Chondrocyte (in vitro differentiated cells): ENCODE measurements at regions not wholly inside any gene's neighbourhood (a gene's known extent, or its start where the extent isn't known, plus 50 kb on each side); places are given as distances from the start of the nearest gene placed in this dataset.

Experiments used
- DNase-seq: peaks from one replicate; pipeline ENCODE4 v3.0.0; 2021; ENCODE audit warnings: mixed read lengths, low spot score
- H3K27ac Mint-ChIP-seq: one replicate; pipeline ENCODE4 v1.8.0; 2021; ENCODE audit warnings: mild to moderate bottlenecking, moderate library complexity, mixed read lengths; ENCODE audit not compliant: unreplicated experiment
- H3K27me3 Mint-ChIP-seq: 2 replicates; pipeline ENCODE4 v1.8.0; 2021; ENCODE audit warnings: low read depth, mixed read lengths
- H3K36me3 Mint-ChIP-seq: 2 replicates; pipeline ENCODE4 v1.8.0; 2021; ENCODE audit warnings: low read depth, mixed read lengths
- H3K4me1 Mint-ChIP-seq: 2 replicates; pipeline ENCODE4 v1.8.0; 2021; ENCODE audit warnings: low read depth, mild to moderate bottlenecking, mixed read lengths
- H3K4me3 Mint-ChIP-seq: one replicate; pipeline ENCODE4 v1.8.0; 2021; ENCODE audit warnings: mild to moderate bottlenecking, moderate library complexity, mixed read lengths; ENCODE audit not compliant: unreplicated experiment
- H3K9me3 Mint-ChIP-seq: 2 replicates; pipeline ENCODE4 v1.8.0; 2021; ENCODE audit warnings: low read depth, mixed read lengths
- TF ChIP-seq, protein P1 (sequence below): fragments of 200-600 bp; sonication (generic); IDR thresholded peaks from 2 replicates; pipeline ENCODE4 v1.5.0; 2021; ENCODE audit warnings: antibody characterized with exemption, mild to moderate bottlenecking, moderate library complexity

DNA sequence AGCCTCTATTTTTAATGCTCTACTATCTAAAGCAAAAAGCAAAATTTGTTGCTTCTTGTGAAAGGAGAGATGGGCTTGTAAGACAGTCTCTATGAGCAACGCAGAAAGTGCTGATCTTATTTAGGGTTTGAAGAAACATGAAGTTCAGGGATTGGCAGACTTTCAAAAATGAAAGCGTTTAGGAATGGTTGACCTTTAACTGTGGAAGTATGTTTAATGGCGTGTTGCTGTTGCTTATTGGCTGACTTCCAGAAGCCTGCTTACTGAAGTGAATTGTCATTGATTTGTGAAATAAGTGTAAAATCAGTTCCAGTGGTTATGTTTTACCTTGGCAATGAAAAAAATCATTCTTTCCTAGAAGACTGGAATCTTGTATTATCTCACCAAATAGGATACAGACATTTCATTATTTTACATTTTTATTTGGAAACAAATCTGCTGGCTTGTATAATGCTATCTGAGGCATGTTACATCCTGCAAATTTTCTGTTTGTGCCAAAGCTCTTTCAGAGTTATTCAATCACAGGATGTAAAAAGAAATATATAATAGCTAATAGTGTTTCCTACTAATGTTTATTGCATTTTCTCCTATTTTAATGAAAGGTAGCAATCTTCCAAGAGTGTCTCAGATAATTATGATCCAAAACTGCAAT lies 221.3 kb upstream of the SLITRK6 start:
- no peaks in the 10 kb centered on the region for H3K9me3 Mint-ChIP-seq
- no peak overlapping the region for H3K27ac Mint-ChIP-seq
- TF ChIP-seq, protein P1, sequence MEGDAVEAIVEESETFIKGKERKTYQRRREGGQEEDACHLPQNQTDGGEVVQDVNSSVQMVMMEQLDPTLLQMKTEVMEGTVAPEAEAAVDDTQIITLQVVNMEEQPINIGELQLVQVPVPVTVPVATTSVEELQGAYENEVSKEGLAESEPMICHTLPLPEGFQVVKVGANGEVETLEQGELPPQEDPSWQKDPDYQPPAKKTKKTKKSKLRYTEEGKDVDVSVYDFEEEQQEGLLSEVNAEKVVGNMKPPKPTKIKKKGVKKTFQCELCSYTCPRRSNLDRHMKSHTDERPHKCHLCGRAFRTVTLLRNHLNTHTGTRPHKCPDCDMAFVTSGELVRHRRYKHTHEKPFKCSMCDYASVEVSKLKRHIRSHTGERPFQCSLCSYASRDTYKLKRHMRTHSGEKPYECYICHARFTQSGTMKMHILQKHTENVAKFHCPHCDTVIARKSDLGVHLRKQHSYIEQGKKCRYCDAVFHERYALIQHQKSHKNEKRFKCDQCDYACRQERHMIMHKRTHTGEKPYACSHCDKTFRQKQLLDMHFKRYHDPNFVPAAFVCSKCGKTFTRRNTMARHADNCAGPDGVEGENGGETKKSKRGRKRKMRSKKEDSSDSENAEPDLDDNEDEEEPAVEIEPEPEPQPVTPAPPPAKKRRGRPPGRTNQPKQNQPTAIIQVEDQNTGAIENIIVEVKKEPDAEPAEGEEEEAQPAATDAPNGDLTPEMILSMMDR, result no peak
- H3K36me3 Mint-ChIP-seq, result no peaks in the 10 kb centered on the region
- no peaks in the 10 kb centered on the region for H3K27me3 Mint-ChIP-seq
- H3K4me3 Mint-ChIP-seq, result no peak overlapping the region
- no peak for DNase-seq
- peaks cover 7% of the 10 kb centered on the region for H3K4me1 Mint-ChIP-seq

DNA sequence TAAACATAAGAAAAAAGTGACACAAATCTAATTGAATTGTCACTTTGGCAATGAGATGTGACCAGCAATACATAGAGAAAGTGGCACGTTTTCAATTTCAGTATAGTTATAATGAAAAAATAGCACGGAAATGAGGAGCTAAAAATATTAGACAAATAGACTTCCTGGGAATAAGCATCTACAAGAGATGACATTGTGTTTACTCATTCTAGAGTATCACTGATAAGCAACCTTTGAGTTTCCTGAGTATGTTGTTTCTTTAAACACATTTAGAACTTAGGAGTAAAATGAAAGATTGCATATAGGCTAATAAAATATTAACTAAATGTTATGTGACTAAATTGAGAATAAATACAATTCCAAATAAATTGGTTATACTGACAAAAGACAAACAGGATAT lies 207.1 kb upstream of the SLITRK6 start:
- Mint-ChIP-seq H3K9me3 (no peaks in the 10 kb centered on the region), H3K4me3 (no peak overlapping the region), H3K27ac (no peak overlapping the region), H3K27me3 (no peaks in the 10 kb centered on the region), H3K36me3 (no peaks in the 10 kb centered on the region), H3K4me1 (no peaks in the 10 kb centered on the region)
- TF ChIP-seq, protein P1, result no peak
- no peak for DNase-seq

DNA sequence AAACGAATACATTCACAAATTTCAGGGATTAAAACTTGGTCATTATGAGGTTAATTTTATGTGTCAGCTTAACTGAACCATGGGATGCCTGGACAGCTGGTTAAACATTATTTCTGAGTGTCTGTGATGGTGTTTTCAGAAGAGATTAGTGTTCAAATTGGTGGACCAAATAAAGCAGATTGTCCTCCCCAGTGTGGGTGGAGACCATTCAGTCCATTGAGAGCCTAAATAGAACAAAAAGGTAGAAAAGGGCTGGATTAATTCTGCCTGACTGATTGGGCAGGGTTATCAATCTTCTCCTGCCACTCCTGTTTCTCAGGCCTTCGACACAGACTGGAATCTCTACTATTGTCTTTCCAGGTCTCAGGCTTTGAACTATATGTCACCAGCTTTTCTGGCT lies 203.8 kb upstream of the SLITRK6 start:
- Mint-ChIP-seq H3K36me3 (no peaks in the 10 kb centered on the region), H3K4me1 (no peaks in the 10 kb centered on the region), H3K4me3 (no peak overlapping the region), H3K27me3 (no peaks in the 10 kb centered on the region), H3K27ac (no peak overlapping the region), H3K9me3 (no peaks in the 10 kb centered on the region)
- TF ChIP-seq, protein P1, result no peak
- DNase-seq, result no peak

DNA sequence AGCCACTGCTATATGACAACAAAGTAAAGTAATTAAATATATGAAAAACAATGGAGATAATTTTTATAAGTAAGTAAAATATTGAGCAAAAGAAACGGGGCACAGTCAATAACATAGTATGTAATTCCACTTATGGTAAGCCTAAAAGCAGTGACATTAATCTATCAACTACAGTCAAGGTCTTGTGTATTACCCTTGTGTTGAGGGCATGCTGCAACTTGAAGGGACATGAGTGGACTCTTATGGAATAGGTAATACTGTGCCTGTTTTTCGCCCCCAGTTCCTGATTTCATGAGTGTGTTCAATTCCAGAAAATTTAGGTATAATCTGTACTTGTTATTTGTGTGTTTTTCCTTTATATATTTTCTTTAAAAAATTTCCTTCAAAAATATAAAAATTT lies 201.3 kb upstream of the SLITRK6 start:
- Mint-ChIP-seq H3K27me3 (no peaks in the 10 kb centered on the region), H3K36me3 (no peaks in the 10 kb centered on the region), H3K9me3 (no peaks in the 10 kb centered on the region), H3K27ac (no peak overlapping the region), H3K4me1 (no peaks in the 10 kb centered on the region), H3K4me3 (no peak overlapping the region)
- DNase-seq, result no peak
- TF ChIP-seq, protein P1, result no peak

DNA sequence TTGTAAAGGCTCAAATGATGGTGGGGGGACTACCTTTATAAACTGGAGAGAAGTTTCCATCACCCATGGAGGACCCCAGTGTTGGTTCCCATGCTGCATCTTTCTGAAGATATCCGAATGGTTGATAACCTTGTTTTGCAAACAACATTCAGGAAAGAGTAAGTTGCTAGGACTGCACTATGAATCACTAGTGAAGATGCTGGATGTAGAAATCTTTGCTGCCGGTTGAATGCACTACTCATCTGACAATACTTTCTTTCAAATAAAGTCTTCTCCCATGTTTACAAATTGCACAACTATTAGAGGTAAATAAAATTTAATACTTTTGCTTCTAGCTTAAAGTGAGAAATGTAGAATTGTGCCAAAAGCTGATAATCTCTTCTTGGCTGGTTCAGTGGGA lies 198.4 kb upstream of the SLITRK6 start:
- Mint-ChIP-seq H3K4me1 (no peaks in the 10 kb centered on the region), H3K27me3 (peaks cover 2% of the 10 kb centered on the region), H3K36me3 (no peaks in the 10 kb centered on the region), H3K9me3 (no peaks in the 10 kb centered on the region), H3K4me3 (no peak overlapping the region), H3K27ac (no peak overlapping the region)
- TF ChIP-seq, protein P1, result no peak
- no peak for DNase-seq
